ENCODE measurements at regions not wholly inside any gene's neighbourhood (a gene's known extent, or its start where the extent isn't known, plus 50 kb on each side); places are given as distances from the start of the nearest gene placed in this dataset.

- Histone ChIP-seq H3K36me3 (ENCODE audit: control insufficient read depth, insufficient read depth, low read length) (no peaks in the 10 kb centered on the region), H2BK120ac (ENCODE audit: low read depth, low read length) (no peak overlapping the region; the same call in 1 of the 2 replicates), H3K79me1 (ENCODE audit: low read depth in 1 of 2, low read length in 2 of 2) (no peaks in the 10 kb centered on the region), H3K4me3 (ENCODE audit: insufficient read depth, low read depth, low read length) (no peak overlapping the region), H2BK15ac (ENCODE audit: low read depth, low read length) (no peak overlapping the region), H2BK5ac (ENCODE audit: low read depth, low read length, poor library complexity, severe bottlenecking) (no peak overlapping the region), H4K20me1 (ENCODE audit: insufficient read depth, low read length) (no peaks in the 10 kb centered on the region), H3K9me1 (ENCODE audit: insufficient read depth, low read length) (peaks cover under 1% of the 10 kb centered on the region; the same call in 1 of the 2 replicates), H3K27ac (ENCODE audit: insufficient read depth, low read length) (no peak overlapping the region), H2BK20ac (ENCODE audit: low read depth, low read length) (no peak overlapping the region), H3K9me3 (ENCODE audit: control insufficient read depth, insufficient read depth, low read length) (no peaks in the 10 kb centered on the region), H3K9ac (ENCODE audit: low read depth, low read length) (no peak overlapping the region), H3K4me1 (ENCODE audit: control insufficient read depth, insufficient read depth, low read length) (no peaks in the 10 kb centered on the region), H3K56ac (ENCODE audit: extremely low read depth, insufficient read depth, low read length) (no peak overlapping the region), H3K4me2 (ENCODE audit: low read depth, low read length) (no peak overlapping the region), H3K23ac (ENCODE audit: low read depth, low read length) (no peak overlapping the region), H4K5ac (ENCODE audit: low read depth, low read length) (no peak overlapping the region), H2AFZ (replicated peaks; ENCODE audit: low read length, poor library complexity) (no peak overlapping the region), H4K8ac (ENCODE audit: low read depth in 2 of 2, low read length in 2 of 2) (no peak overlapping the region), H3K18ac (ENCODE audit: low read depth, low read length) (no peak overlapping the region), H3K27me3 (ENCODE audit: control insufficient read depth, insufficient read depth, low read length) (no peaks in the 10 kb centered on the region), H3K14ac (replicated peaks; ENCODE audit: low read depth, low read length) (no peak overlapping the region), H2AK5ac (ENCODE audit: low read depth, low read length) (no peak overlapping the region), H4K91ac (ENCODE audit: insufficient read depth, low read depth, low read length) (no peak overlapping the region), H3K4ac (ENCODE audit: low read depth, low read length) (no peak overlapping the region), H2AK9ac (replicated peaks; ENCODE audit: low read depth, low read length, poor library complexity) (no peak overlapping the region)
- intact Hi-C loops (cut with micrococcal nuclease), result no loop called here
- dilution Hi-C loops (cut with HindIII; ENCODE audit: low sequenced_read_pairs, unreplicated experiment), result no loop called here
- BruUV-seq (replicated peaks), result no TSS peak
- TF ChIP-seq RAD21 (IDR thresholded peaks at IDR 0.05; ENCODE audit: low read length), result no peak
- no peak for TF ChIP-seq CEBPB (IDR thresholded peaks at IDR 0.05; ENCODE audit: low read depth, low read length)
- no peak for TF ChIP-seq CHD1 (IDR thresholded peaks at IDR 0.05; ENCODE audit: low read depth, low read length)
- TF ChIP-seq, protein P1, sequence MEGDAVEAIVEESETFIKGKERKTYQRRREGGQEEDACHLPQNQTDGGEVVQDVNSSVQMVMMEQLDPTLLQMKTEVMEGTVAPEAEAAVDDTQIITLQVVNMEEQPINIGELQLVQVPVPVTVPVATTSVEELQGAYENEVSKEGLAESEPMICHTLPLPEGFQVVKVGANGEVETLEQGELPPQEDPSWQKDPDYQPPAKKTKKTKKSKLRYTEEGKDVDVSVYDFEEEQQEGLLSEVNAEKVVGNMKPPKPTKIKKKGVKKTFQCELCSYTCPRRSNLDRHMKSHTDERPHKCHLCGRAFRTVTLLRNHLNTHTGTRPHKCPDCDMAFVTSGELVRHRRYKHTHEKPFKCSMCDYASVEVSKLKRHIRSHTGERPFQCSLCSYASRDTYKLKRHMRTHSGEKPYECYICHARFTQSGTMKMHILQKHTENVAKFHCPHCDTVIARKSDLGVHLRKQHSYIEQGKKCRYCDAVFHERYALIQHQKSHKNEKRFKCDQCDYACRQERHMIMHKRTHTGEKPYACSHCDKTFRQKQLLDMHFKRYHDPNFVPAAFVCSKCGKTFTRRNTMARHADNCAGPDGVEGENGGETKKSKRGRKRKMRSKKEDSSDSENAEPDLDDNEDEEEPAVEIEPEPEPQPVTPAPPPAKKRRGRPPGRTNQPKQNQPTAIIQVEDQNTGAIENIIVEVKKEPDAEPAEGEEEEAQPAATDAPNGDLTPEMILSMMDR (conservative IDR thresholded peaks at IDR 0.05; ENCODE audit: low read depth, low read length), result no peak
- no peak for TF ChIP-seq MXI1 (IDR thresholded peaks at IDR 0.05; ENCODE audit: borderline replicate concordance, low read depth, low read length)
- no peak for TF ChIP-seq ELK1 (IDR thresholded peaks at IDR 0.05; ENCODE audit: borderline replicate concordance, low read depth, low read length)
- no peak for TF ChIP-seq FOS (IDR thresholded peaks at IDR 0.05; ENCODE audit: low read depth, low read length)
- no peak for TF ChIP-seq MAFK (IDR thresholded peaks at IDR 0.05; ENCODE audit: low read depth, low read length)
- TF ChIP-seq NFE2L2 (IDR thresholded peaks at IDR 0.05; ENCODE audit: low read depth, low read length), result no peak
- TF ChIP-seq RCOR1 (IDR thresholded peaks at IDR 0.05; ENCODE audit: insufficient replicate concordance, low read length), result no peak
- TF ChIP-seq SMC3 (IDR thresholded peaks at IDR 0.05; ENCODE audit: low read depth, low read length), result no peak
- no peak for TF ChIP-seq POLR2A (IDR thresholded peaks at IDR 0.05; ENCODE audit: low read depth, low read length)
- no peak for TF ChIP-seq MAZ (IDR thresholded peaks at IDR 0.05; ENCODE audit: borderline replicate concordance, low read depth, low read length)
- CTCF ChIA-PET, result no interaction called here
- in situ Hi-C loops (cut with MboI; ENCODE audit: low sequenced_read_pairs), result no loop called here
- no peak for ATAC-seq (ENCODE audit: low read depth)
- POLR2A ChIA-PET (ENCODE audit: unreplicated experiment), result no interaction called here
- no peak for DNase-seq
- WGBS, 2 experiments (ENCODE audit: extremely low coverage in 2 of 2, insufficient read length in 1 of 2), result 83% methylated on average over 1 of the region's 4 CpGs; no CpG with 5 or more reads in 1 of the 2 experiments
Measured at GRCh38 chr1:214715126-214715525, 112.1 kb downstream of the CENPF start.

Data from IMR-90 (cell line).